ENCODE measurements at regions not wholly inside any gene's neighbourhood (a gene's known extent, or its start where the extent isn't known, plus 50 kb on each side); places are given as distances from the start of the nearest gene placed in this dataset.

- whole genome bisulfite sequencing (ENCODE audit: low lambda C conversion rate) = 93% methylated on average over 6 of the region's 6 CpGs
- Histone ChIP-seq H3K9me3 (no peaks in the 10 kb centered on the region), H3K27ac (ENCODE audit: low read depth in 2 of 2, low read length in 1 of 2) (no peak overlapping the region), H3F3A (replicated peaks; ENCODE audit: insufficient read depth) (no peaks in the 10 kb centered on the region), H3K4me1 (ENCODE audit: control insufficient read depth in 1 of 2, insufficient read depth in 2 of 2, low read depth in 1 of 2, low read length in 1 of 2) (peaks cover 0 to 20% of the 10 kb centered on the region in 2 experiments; a peak in 1 of 4 replicates), H4K20me1 (ENCODE audit: insufficient read depth) (no peaks in the 10 kb centered on the region), H3K9ac (no peak overlapping the region), H3K4me2 (no peak overlapping the region), H3K9me2 (no peaks in the 10 kb centered on the region), H3K79me2 (ENCODE audit: insufficient read depth) (no peaks in the 10 kb centered on the region), H3K36me3 (replicated peaks in 1 of 2; ENCODE audit: control insufficient read depth in 1 of 2, insufficient read depth in 2 of 2, low read length in 1 of 2) (no peaks in the 10 kb centered on the region), H2AFZ (ENCODE audit: low read depth) (no peak overlapping the region), H3K4me3 (ENCODE audit: low read depth in 2 of 2, low read length in 1 of 2) (no peak overlapping the region), H3K27me3 (ENCODE audit: insufficient read depth) (no peaks in the 10 kb centered on the region)
- ChIA-PET CTCF (no interaction called here), POLR2A (no interaction called here)
- TF ChIP-seq USF1 (IDR thresholded peaks at IDR 0.05; ENCODE audit: borderline replicate concordance, low read depth) = no peak
- TF ChIP-seq ELF1 (IDR thresholded peaks at IDR 0.05) = no peak
- no peak for TF ChIP-seq MAX (IDR thresholded peaks at IDR 0.05; ENCODE audit: low read depth)
- TF ChIP-seq TEAD4 (IDR thresholded peaks at IDR 0.05; ENCODE audit: borderline replicate concordance, insufficient read depth) = no peak
- no peak for TF ChIP-seq MEF2A (IDR thresholded peaks at IDR 0.05; ENCODE audit: borderline replicate concordance, low read depth)
- no peak for TF ChIP-seq SIN3A (IDR thresholded peaks at IDR 0.05; ENCODE audit: borderline replicate concordance, low read depth, low read length)
- TF ChIP-seq FOXJ3 (CRISPR knock-in tag; IDR thresholded peaks at IDR 0.05) = no peak
- TF ChIP-seq TCF12 (IDR thresholded peaks at IDR 0.05) = no peak
- no peak for TF ChIP-seq FOXM1 (IDR thresholded peaks at IDR 0.05; ENCODE audit: low read depth)
- no peak for TF ChIP-seq CTCF (IDR thresholded peaks at IDR 0.05)
- no peak for TF ChIP-seq GABPA (IDR thresholded peaks at IDR 0.05; ENCODE audit: low read depth)
- no peak for TF ChIP-seq REST (IDR thresholded peaks at IDR 0.05; ENCODE audit: low read depth, low read length)
- no peak for TF ChIP-seq NFIC (IDR thresholded peaks at IDR 0.05; ENCODE audit: borderline replicate concordance)
- no peak for DNase-seq
These were observed 125.7 kb upstream of the TNS3 start for GRCh38 chr7:47707583-47707982.

Data from SK-N-SH (cell line).